T-cell (primary cell): ENCODE measurements at regions not wholly inside any gene's neighbourhood (a gene's known extent, or its start where the extent isn't known, plus 50 kb on each side); places are given as distances from the start of the nearest gene placed in this dataset.

ENCODE experiments used
- ATAC-seq, 4 experiments: fragments of 200-7000 bp in 3 of 4; fragments of 150-1000 bp in 1 of 4; cut with Tn5 transposase; replicated peaks in 1 of 4; 1 replicate in 3 of 4; 2 replicates in 1 of 4; pipeline ENCODE4 v1.10.0; 2021; ENCODE audit warnings: moderate library complexity in 3 of 4, mild to moderate bottlenecking in 2 of 4, moderate number of reproducible peaks in 1 of 4
- CTCF ChIA-PET, 2 donors: fragments of 300-600 bp; sonication (Branson Sonifier 250); formaldehyde crosslinking; loops; one replicate each; lab custom pipeline; 2022; ENCODE audit warnings: antibody characterized with exemption in 2 of 2; lab: Charles Lee
- POLR2A ChIA-PET, 2 donors: fragments of 300-600 bp; sonication (Branson Sonifier 250); formaldehyde crosslinking; loops; one replicate each; lab custom pipeline; 2022; ENCODE audit warnings: antibody characterized with exemption in 2 of 2; lab: Charles Lee
- DNase-seq, 35 experiments: peaks; one replicate each; pipeline versions ENCODE4 v3.0.0 to v3.0.0-alpha.2; 2013 to 2023
- H3K27ac ChIP-seq: one replicate; pipeline ENCODE4 v1.5.1; 2013; ENCODE audit warnings: low read length
- H3K27me3 ChIP-seq, 2 experiments: replicated peaks in 1 of 2; 1 replicate in 1 of 2; 2 replicates in 1 of 2; pipeline versions ENCODE4 v1.6.1 to v1.7.0; 2013; ENCODE audit warnings: low read length in 1 of 2, mixed read lengths in 1 of 2; ENCODE audit not compliant: control insufficient read depth in 2 of 2, insufficient read depth in 2 of 2; ENCODE audit errors: extremely low read depth in 1 of 2
- H3K36me3 ChIP-seq, 2 donors: 1 replicate in 1 of 2; 2 replicates in 1 of 2; pipeline versions ENCODE4 v1.6.1 to v1.7.0; 2013; ENCODE audit warnings: low read length in 1 of 2; ENCODE audit not compliant: control insufficient read depth in 2 of 2, insufficient read depth in 1 of 2; ENCODE audit errors: extremely low read depth in 1 of 2
- H3K4me1 ChIP-seq, 2 experiments: 1 replicate in 1 of 2; 2 replicates in 1 of 2; pipeline versions ENCODE4 v1.6.1 to v1.7.0; 2013; ENCODE audit warnings: low read length in 2 of 2, mixed read lengths in 1 of 2; ENCODE audit not compliant: insufficient read depth in 2 of 2, control insufficient read depth in 1 of 2; ENCODE audit errors: extremely low read depth in 1 of 2
- H3K4me3 ChIP-seq, 2 donors: 1 replicate in 1 of 2; 2 replicates in 1 of 2; pipeline versions ENCODE4 v1.5.1 to v1.7.0; 2013; ENCODE audit warnings: mild to moderate bottlenecking in 2 of 2, low read length in 1 of 2, moderate library complexity in 1 of 2; ENCODE audit not compliant: control insufficient read depth in 1 of 2; ENCODE audit errors: extremely low read depth in 1 of 2
- H3K9me3 ChIP-seq: 2 replicates; pipeline ENCODE4 v1.7.0; 2013
- H3K27ac Mint-ChIP-seq, 2 donors: one replicate each; pipeline ENCODE4 v1.8.0; 2020 to 2021; ENCODE audit warnings: mild to moderate bottlenecking in 2 of 2, mixed read lengths in 2 of 2
- H3K27me3 Mint-ChIP-seq, 2 donors: one replicate each; pipeline ENCODE4 v1.8.0; 2021 to 2022; ENCODE audit warnings: mixed read lengths in 2 of 2
- H3K36me3 Mint-ChIP-seq: one replicate; pipeline ENCODE4 v1.8.0; 2021; ENCODE audit warnings: mixed read lengths
- H3K4me1 Mint-ChIP-seq, 3 donors: one replicate each; pipeline ENCODE4 v1.8.0; 2020 to 2022; ENCODE audit warnings: mixed read lengths in 3 of 3, mild to moderate bottlenecking in 1 of 3
- H3K4me3 Mint-ChIP-seq, 3 donors: one replicate each; pipeline ENCODE4 v1.8.0; 2020 to 2022; ENCODE audit warnings: mild to moderate bottlenecking in 3 of 3, mixed read lengths in 3 of 3, moderate library complexity in 3 of 3
- H3K9me3 Mint-ChIP-seq, 3 donors: one replicate each; pipeline ENCODE4 v1.8.0; 2020 to 2022; ENCODE audit warnings: mixed read lengths in 3 of 3
- WGBS: methylation state at CpG from one replicate; pipeline ENCODE4 v1.1.5; 2013; ENCODE audit warnings: missing lambda C conversion rate; ENCODE audit not compliant: insufficient coverage; 5-methylcytosine and 5-hydroxymethylcytosine counted together

DNA sequence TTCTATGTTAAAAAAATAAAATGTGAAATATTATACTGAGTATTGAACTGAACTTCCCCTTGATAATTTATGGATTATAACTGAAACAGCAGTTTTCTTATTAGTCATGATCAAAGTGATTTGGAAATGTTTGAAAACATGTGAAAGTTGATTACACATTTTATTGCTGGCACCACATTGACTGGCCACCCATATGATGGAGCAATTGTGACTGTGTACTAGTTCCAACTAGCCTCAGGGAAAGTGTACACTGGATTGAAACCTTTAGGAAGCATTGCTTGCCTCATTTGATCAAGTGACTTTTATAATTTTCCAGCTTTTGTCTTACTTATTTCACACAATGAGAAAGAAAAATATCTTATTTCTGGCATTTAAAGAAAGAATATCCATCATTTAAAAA, 128.0 kb upstream of the ADGRL2 start:
- H3K27ac Mint-ChIP-seq = no peak overlapping the region
- H3K9me3 Mint-ChIP-seq = peaks cover 0 to 4% (median 4%) of the 10 kb centered on the region in 3 donors
- H3K27ac ChIP-seq = no peak overlapping the region
- no peaks in the 10 kb centered on the region for H3K36me3 Mint-ChIP-seq
- H3K27me3 ChIP-seq = no peaks in the 10 kb centered on the region
- CTCF ChIA-PET = no interaction called here
- no peak for DNase-seq
- no peaks in the 10 kb centered on the region for H3K4me1 ChIP-seq
- no peaks in the 10 kb centered on the region for H3K4me1 Mint-ChIP-seq
- no peak overlapping the region for H3K4me3 ChIP-seq
- no peaks in the 10 kb centered on the region for H3K9me3 ChIP-seq
- no peaks in the 10 kb centered on the region for H3K27me3 Mint-ChIP-seq
- no peaks in the 10 kb centered on the region for H3K36me3 ChIP-seq
- ATAC-seq = no peak
- POLR2A ChIA-PET = no interaction called here
- no peak overlapping the region for H3K4me3 Mint-ChIP-seq

DNA sequence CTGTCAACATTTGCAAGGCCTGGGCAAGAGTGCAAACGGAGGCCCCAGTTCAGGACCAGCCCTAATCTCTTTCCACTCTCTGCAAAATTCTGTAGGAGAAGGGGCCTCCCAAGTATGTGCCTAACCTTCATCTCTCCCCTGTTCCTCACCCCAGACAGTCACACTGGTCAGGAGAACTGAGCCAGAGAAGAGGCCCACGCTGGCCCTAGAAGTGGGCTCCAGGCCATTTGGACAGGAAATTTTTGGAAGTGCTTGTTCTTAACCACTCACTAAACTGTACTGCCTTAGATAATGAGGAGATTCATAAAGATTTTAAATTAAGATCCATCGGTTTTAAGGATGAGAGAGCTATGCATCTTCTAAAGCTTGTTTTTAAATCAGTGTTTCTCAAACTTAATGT, 129.7 kb upstream of the ADGRL2 start:
- ChIA-PET CTCF (interaction anchor here in 1 of 2 donors (0.6 kb wide), 1 partner anchor 15 kb away, joined by 3 read pairs; no protein-coding TSS in a partner anchor), POLR2A (no interaction called here)
- no peak overlapping the region for H3K4me3 ChIP-seq
- H3K9me3 ChIP-seq = no peaks in the 10 kb centered on the region
- DNase-seq (no peak), ATAC-seq (no peak)
- no peaks in the 10 kb centered on the region for H3K36me3 Mint-ChIP-seq
- no peaks in the 10 kb centered on the region for H3K4me1 Mint-ChIP-seq
- no peaks in the 10 kb centered on the region for H3K36me3 ChIP-seq
- WGBS = 92% methylated on average over 2 of the region's 3 CpGs
- H3K27ac Mint-ChIP-seq = no peak overlapping the region
- H3K4me1 ChIP-seq = no peaks in the 10 kb centered on the region
- H3K9me3 Mint-ChIP-seq = no peaks in the 10 kb centered on the region
- no peaks in the 10 kb centered on the region for H3K27me3 Mint-ChIP-seq
- H3K4me3 Mint-ChIP-seq = no peak overlapping the region
- no peak overlapping the region for H3K27ac ChIP-seq
- no peaks in the 10 kb centered on the region for H3K27me3 ChIP-seq

DNA sequence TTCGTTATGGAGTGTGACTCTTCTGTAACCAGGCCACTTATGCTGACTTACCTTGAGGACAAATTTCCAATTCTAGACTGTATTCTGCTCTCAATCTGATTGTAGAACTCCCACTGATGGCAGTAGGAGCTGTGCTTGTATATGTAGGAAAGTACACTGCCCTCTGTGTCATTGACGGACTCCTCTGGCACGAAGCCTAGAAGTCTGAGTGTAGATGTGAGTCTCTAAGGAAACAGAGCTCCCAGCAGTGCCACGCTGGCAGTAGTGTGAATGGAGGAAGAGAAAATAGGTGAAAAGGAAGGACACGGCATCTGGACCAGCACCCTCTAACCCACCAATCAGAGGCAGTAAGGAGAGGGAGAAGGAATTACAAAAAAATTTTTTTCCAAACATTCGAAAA, 130.4 kb upstream of the ADGRL2 start:
- Mint-ChIP-seq H3K9me3 (no peaks in the 10 kb centered on the region), H3K36me3 (no peaks in the 10 kb centered on the region), H3K4me1 (no peaks in the 10 kb centered on the region), H3K4me3 (no peak overlapping the region), H3K27ac (no peak overlapping the region), H3K27me3 (no peaks in the 10 kb centered on the region)
- Histone ChIP-seq H3K9me3 (no peaks in the 10 kb centered on the region), H3K4me1 (no peaks in the 10 kb centered on the region), H3K4me3 (no peak overlapping the region), H3K27ac (no peak overlapping the region), H3K36me3 (no peaks in the 10 kb centered on the region), H3K27me3 (no peaks in the 10 kb centered on the region)
- ATAC-seq = no peak
- POLR2A ChIA-PET = no interaction called here
- WGBS = no CpG with 5 or more reads among the region's 6 CpGs
- CTCF ChIA-PET = no interaction called here
- DNase-seq = no peak

DNA sequence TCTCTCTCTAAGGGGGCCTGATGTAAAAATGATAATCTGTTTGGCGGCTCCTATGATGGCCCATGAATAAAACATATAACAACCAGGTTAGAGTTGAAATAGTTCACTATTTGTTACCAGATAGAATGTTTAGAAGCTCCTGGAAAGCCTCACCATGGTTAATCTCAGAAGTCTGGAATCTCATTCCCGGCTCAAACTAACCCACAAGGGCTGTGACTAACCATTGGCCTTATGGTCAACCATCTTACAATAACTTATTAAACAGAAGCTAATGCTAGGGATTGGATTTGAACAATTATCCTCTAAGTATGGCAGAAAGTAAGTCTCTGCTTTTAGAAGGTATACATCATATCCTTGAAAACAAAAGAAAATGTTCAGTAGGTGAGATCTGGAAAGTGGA, 134.1 kb upstream of the ADGRL2 start:
- Mint-ChIP-seq H3K27me3 (no peaks in the 10 kb centered on the region), H3K4me3 (no peak overlapping the region), H3K4me1 (no peaks in the 10 kb centered on the region), H3K27ac (no peak overlapping the region), H3K9me3 (peaks cover 0 to 3% (median 2%) of the 10 kb centered on the region in 3 donors), H3K36me3 (no peaks in the 10 kb centered on the region)
- no CpG with 5 or more reads among the region's 2 CpGs for WGBS
- POLR2A ChIA-PET = no interaction called here
- no peaks in the 10 kb centered on the region for H3K9me3 ChIP-seq
- CTCF ChIA-PET = no interaction called here
- H3K4me1 ChIP-seq = no peaks in the 10 kb centered on the region
- H3K27ac ChIP-seq = no peak overlapping the region
- DNase-seq (no peak), ATAC-seq (no peak)
- H3K27me3 ChIP-seq = no peaks in the 10 kb centered on the region
- no peaks in the 10 kb centered on the region for H3K36me3 ChIP-seq
- H3K4me3 ChIP-seq = no peak overlapping the region

DNA sequence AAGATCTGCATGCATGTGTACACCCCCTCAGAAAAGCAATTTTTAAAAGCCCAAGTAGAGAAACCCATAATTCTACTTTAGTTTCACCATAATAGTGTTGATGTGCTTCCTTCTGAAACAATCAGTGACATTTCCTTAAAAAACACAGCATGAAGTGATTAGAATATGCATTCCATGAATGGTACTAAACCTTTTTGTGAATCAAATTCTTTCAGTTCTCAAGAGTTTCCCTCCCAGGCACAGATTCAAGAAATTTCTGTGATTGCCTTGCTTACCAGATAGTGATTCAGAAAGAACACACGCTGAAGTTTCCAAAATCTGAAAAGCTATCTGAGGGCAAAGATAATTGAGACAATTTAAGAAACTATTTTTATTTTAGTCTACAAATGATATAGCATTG, 136.4 kb upstream of the ADGRL2 start:
- Mint-ChIP-seq H3K9me3 (peaks cover 0 to 4% (median 3%) of the 10 kb centered on the region in 3 donors), H3K36me3 (no peaks in the 10 kb centered on the region), H3K4me1 (no peaks in the 10 kb centered on the region), H3K27ac (no peak overlapping the region), H3K27me3 (no peaks in the 10 kb centered on the region), H3K4me3 (no peak overlapping the region)
- ATAC-seq = no peak
- H3K4me3 ChIP-seq = no peak overlapping the region
- ChIA-PET POLR2A (no interaction called here), CTCF (no interaction called here)
- DNase-seq = no peak
- no peaks in the 10 kb centered on the region for H3K9me3 ChIP-seq
- H3K4me1 ChIP-seq = no peaks in the 10 kb centered on the region
- H3K27ac ChIP-seq = no peak overlapping the region
- H3K27me3 ChIP-seq = no peaks in the 10 kb centered on the region
- H3K36me3 ChIP-seq = no peaks in the 10 kb centered on the region
- no CpG with 5 or more reads among the region's 1 CpG for WGBS

DNA sequence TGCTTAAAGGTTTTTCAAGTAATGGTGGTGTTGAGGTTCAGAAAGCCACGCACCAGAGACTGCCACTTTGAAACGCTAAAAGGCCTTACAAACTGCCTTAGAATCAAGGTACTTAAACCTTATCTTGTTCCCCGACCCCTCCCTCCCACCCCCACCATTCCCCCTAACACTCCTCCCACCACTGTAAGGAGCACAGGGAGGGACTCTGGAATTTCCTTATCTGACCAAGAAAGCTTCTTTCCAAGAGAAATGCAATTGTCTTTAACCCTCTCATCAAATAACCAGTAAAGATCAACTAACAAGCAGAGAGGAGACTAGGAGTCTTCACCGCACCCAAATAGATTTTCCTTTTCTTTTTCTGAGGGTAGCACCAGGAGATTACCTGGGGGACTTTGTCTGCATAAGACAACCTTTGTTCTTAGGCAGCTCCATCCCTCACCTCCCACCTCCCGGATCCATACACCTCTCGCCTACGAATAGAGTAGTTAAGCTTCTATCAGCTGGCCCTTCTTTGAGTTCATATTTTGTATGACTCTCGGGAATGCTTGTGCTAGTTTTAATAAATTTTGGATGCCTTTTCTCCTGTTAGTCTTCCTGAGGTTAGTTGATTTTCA, 137.7 kb upstream of the ADGRL2 start:
- Mint-ChIP-seq H3K4me3 (no peak overlapping the region), H3K27me3 (no peaks in the 10 kb centered on the region), H3K27ac (no peak overlapping the region), H3K36me3 (no peaks in the 10 kb centered on the region), H3K4me1 (no peaks in the 10 kb centered on the region), H3K9me3 (peaks cover 0 to 7% (median 3%) of the 10 kb centered on the region in 3 donors)
- no peaks in the 10 kb centered on the region for H3K27me3 ChIP-seq
- no peaks in the 10 kb centered on the region for H3K9me3 ChIP-seq
- POLR2A ChIA-PET = no interaction called here
- no peaks in the 10 kb centered on the region for H3K36me3 ChIP-seq
- H3K4me1 ChIP-seq = no peaks in the 10 kb centered on the region
- no peak overlapping the region for H3K4me3 ChIP-seq
- ATAC-seq (no peak), DNase-seq (no peak)
- CTCF ChIA-PET = no interaction called here
- no peak overlapping the region for H3K27ac ChIP-seq
- WGBS = 90% methylated on average over 2 of the region's 8 CpGs

DNA sequence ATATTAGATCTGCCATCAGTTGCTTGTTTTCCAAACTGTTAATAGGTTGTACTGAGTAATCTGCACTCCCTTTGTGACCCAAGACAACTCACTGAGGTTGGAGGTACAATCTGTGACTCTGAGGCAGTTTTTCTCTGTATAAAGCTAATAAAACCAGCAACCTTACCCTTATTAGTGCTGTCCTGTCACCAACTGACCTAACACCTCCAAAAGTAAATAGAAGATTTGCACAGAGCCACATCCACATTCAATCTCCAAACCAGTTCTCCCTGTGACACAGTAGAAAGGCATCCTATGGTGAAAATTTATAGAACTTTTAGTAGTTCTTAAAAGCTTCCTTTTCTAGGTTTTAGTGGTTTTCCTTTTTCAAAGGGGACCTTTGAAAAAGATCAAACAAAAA, 140.4 kb upstream of the ADGRL2 start:
- ATAC-seq (no peak), DNase-seq (no peak)
- Histone ChIP-seq H3K36me3 (no peaks in the 10 kb centered on the region), H3K27me3 (no peaks in the 10 kb centered on the region), H3K4me3 (no peak overlapping the region), H3K4me1 (no peaks in the 10 kb centered on the region), H3K9me3 (no peaks in the 10 kb centered on the region), H3K27ac (no peak overlapping the region)
- peaks cover 3 to 15% (median 6%) of the 10 kb centered on the region in 3 donors for H3K9me3 Mint-ChIP-seq
- POLR2A ChIA-PET = no interaction called here
- H3K36me3 Mint-ChIP-seq = no peaks in the 10 kb centered on the region
- CTCF ChIA-PET = interaction anchor here in 1 of 2 donors (0.5 kb wide), 1 partner anchor 468 kb away, joined by 3 read pairs; no protein-coding TSS in a partner anchor
- H3K4me1 Mint-ChIP-seq = no peaks in the 10 kb centered on the region
- H3K27me3 Mint-ChIP-seq = no peaks in the 10 kb centered on the region
- H3K27ac Mint-ChIP-seq = no peak overlapping the region
- no peak overlapping the region for H3K4me3 Mint-ChIP-seq
